ENCODE measurements at regions not wholly inside any gene's neighbourhood (a gene's known extent, or its start where the extent isn't known, plus 50 kb on each side); places are given as distances from the start of the nearest gene placed in this dataset.

DNA sequence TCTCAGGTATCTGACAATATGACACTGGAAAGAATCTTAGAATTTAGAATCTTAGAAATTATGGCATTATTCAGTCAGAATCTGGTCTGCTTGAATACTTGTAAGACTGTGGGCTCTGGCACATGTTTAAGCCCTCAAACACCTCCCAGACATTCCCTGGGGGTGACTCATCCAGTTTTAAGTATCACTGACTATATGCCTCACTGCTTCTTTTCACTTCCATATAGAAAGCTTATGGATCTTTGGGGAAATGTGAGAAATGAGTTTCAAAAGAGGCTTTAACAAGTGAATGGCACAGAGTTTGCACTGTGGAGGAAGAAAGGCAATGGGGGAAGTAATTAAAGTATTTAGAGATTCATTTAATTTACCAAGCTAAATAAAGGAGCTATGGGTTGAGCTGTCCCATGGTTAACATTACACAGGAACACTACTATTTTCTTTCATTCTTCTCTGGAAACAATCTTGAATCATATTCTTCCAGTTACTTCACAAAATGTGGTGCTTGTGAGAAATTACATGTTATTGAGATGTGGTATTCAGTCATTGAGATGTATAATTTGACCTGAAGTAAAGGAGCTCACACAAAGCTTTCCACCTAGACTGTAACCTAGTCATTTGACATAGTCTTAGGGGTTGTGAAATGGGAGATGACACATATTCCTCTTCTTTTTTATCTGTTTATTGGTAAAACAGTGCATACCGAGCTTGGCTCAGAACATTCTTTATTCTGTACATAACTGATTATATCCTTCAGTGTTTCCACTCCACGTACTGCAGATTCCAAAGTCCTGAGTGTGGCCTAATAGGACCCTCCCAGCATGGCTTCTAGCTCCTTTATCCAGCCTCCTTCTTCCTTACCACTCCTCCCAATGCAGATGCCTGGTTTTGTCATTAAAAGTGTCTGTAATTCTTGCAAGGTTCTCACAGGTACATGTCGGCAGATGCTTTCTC, 544.6 kb upstream of the NECTIN3 start:
- DNase-seq (ENCODE audit: low read depth in 2 of 2), result no peak

DNA sequence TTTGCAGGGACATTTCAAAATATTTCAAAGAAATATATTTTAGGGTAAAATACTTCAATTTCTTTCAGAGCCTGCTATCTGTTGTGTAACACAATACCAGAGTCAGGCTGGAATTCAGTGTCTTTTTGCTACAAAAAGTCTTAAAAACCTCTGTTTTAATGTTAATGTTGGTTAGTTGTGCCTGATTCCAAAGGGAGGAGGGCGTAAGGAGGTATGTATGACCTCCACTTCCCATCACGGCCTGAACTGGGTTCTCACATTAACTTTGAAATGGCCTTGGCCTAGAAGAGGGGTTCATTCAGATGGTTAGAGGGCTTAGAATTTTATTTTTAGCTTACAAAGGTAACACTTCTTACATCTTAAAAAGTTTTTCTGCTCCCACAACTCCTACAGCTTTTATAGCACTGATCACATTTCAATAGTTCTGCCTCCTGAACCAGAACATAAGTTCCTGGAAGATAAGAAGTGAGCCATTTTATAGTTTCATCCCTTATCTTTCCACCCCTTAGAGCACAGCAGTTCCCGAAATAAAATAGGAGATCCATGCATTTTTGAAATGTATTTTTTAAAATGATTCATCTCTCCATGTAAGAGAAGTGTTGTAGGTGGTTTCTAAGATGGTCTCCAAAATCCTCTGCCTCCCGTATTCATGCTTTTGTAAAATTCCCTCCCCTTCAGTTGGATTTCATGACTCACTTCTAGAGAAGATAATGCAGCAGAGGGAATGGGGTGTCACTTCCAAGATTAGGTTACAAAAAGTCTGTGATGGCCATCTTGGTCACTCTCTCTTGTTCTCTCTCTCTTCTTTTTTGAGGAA, 543.1 kb upstream of the NECTIN3 start:
- DNase-seq (ENCODE audit: low read depth in 2 of 2), result no peak

DNA sequence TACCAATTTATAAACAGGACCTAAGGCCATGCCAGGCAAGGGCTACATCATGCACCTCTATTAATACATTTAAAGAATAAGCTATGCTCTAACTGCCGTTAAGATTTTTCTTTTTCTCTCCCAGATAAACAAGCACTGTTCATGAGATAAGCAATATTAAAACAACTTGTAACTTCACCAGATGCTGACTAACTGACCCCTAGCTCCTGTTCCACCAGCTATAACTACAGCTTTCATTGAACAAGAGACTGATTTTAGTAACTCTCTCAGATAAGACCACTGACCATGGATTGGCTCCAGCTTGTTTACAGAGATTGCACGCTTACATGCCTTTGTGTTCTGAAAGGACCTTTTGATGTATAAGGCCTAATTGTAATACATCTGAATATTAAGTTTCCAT, 540.7 kb upstream of the NECTIN3 start:
- no peak for DNase-seq (ENCODE audit: low read depth in 2 of 2)

DNA sequence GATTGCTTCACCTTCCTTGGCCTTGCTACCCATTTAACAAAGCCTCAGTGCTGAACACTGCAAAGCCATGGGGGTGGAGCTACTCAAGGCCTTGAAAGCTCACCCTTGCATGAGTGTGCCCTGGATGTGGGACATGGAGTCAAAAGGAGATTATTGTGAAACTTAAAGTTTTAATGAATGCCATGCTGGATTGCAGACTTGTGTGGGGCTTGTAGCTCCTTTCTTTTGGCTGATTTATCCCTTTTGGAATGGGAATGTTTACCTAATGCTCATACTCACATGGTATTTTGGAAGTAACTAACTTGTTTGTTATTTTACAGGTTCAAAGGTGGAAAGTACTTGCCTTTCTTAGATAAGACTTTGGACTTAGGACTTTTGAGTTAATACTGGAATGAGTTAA, 538.5 kb upstream of the NECTIN3 start:
- no peak for DNase-seq (ENCODE audit: low read depth in 2 of 2)

DNA sequence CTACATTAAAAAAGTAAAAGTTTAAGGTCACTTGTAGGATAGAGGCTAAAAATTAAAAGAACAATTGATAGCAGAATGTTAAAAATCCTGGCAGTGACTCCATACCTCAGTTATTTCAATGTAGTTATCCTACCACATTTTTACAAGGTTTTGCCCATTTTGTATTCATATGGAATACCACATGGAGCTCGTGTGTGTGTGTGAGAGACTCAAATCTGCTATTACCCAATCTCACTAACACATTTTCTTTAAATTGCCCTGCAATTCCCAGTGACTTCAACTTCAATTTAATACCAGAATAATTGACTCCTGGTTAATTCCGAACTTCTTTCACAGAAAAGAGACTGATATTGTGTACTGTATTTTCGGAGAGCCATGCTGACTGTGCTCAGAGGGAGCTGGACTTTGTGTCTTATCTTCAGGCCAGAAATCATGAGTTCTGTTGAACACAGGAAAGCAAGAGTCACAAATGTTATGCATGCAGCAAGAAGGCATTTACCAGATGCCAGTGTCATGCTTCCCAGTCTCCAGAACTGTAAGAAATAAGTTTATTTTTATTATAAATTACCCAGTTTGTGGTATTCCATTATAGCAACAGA, 529.0 kb upstream of the NECTIN3 start:
- DNase-seq (ENCODE audit: low read depth in 2 of 2), result no peak

DNA sequence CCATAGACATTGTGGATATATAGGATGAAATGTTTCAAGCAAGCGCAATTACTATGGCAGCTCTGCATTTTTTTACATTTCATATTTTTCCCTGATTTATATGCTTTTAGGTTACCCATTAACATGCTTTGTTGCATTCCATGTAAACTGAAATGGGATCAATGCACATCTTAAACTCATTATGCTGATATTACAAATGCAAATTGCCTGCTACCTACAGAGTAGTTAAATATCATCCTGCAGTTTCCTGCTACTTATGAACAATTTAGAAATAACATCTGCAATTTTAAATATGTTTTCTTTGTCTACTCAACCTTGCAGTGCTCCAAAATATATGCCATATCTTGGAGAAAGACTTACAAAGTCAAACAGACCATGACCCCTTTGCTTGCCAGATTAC, 526.9 kb upstream of the NECTIN3 start:
- no peak for DNase-seq (ENCODE audit: low read depth in 2 of 2)

DNA sequence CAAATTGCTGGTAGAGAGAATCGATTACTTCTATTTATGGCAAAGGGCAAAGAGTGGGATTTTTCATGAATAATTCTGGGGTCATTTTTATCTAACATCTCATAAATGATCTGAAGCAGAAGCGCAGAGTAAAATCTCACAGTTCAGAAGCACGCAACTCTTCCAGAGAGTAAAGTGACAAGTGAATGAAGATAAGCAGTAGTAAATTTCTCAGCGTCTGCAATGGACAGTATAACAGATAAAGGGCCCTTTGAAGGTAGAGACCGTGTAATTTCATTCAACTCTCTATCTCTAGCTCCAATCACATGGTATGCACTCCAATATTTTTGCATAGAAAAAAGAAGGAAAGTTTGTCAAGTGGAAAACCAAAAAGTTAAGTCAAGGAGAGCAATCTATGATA, 521.1 kb upstream of the NECTIN3 start:
- no peak for DNase-seq (ENCODE audit: low read depth in 2 of 2)

DNA sequence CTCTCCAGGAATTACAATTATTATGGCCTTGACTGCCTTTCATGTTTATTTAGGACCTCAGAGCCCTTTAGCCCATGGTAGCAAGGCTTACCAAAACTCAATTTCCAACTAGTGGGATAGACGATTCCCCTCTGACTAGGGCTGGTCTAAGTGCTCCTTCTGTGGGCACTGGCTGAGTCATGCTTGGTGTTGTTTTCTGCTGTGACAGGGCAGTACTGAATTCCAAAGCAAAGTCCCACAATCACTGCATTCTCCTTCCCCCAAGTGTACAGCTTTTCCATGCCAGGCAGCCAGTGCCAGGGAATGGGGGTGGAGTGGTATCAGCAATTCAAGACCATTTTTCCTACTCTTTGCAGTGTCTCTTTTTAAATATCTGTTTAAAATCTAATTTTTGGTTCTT, 509.0 kb upstream of the NECTIN3 start:
- no peak for DNase-seq (ENCODE audit: low read depth in 2 of 2)

DNA sequence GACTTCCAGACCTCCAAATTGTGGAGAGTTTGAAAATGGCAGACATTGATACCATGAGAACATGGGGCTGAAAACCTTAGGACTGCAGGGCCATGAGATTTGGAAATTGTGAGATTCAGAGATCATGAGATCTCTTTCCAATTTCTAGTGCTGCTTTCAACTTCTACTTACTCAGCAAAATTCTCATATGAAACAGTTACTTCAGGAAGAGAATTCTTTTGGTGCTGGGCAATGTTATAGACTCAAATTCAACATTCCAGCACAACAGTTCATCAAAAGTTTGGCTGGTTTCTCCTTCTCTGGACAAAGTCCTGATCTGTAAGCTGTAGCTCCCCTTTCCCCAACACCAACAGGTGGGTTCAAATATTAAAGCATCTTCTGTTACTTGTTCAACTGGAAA, 506.9 kb upstream of the NECTIN3 start:
- DNase-seq (ENCODE audit: low read depth in 2 of 2), result no peak

DNA sequence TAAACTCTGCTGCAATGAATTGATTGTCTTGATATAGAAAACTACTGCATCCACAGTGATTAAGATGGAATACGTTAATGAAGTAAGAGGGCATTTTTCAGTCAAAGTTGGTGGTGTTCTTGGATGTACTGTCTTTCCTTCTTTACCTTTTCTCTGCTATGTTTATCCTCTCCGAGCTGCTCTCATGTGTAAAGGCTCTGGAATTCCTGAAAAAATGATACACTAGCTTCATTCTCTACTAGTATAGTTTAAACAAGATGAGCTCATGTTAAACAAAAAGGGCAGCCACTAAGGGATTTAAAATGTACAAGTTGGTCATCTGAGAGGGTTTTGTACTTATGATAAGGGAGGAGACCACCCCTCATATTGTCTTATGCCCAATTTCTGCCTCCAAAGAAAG, 504.6 kb upstream of the NECTIN3 start:
- DNase-seq (ENCODE audit: low read depth in 2 of 2), result no peak

DNA sequence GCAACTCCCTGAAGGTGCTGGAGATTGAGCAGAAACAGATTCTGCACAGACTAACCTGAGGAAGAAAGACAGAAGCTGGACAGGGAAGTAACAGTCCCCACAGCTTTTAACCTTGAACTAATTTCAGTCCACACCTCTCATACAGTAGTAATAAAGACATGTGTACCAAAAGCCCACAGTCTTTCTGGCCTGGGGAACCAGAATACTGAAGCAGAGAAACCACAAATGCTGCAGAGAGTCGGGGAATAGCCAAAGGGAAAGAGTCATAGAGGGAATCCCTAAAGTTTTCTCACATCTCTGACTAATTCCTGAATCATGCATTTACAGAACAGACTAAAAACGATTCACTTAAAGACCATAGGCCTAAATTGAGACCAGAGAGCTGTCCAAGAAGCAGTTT, 503.4 kb upstream of the NECTIN3 start:
- DNase-seq (ENCODE audit: low read depth in 2 of 2), result no peak

DNA sequence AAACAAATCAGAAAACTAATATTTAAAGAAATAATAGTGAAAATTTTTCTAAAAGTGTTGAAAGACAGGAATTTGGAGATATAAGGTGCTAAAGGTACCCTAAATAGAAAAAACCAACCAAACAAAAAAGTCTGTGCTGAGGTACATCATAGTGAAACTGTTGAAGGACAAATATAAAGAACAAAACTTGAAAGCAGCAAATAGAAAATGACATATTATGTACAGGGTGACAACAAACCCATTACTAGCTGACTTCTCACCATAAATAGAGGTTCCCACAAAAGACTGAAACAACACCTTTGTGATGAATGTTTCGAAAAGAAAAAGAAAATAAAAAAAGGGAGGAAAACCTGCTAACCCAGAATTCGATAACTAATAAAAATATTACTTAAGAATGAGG, 502.5 kb upstream of the NECTIN3 start:
- DNase-seq (ENCODE audit: low read depth in 2 of 2), result no peak

DNA sequence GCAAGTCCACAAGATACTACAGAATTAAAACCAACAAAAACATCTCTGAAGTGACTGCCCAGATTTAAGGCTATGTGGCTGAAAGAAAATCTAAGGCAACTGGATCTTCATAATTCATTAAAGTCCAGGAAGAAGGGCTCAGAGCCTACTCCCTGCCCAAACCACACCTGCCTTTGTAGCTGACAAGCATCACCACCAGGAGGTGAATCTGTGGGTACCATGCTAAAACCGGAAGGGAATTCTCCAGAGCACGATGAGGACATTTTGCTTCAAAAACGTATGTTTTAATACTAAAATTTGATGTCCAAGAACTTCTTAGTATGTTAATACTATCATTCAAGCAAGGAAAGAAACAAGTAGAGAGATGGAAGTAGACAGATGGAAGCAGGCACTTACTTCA, 495.9 kb upstream of the NECTIN3 start:
- DNase-seq (ENCODE audit: low read depth in 2 of 2), result no peak

DNA sequence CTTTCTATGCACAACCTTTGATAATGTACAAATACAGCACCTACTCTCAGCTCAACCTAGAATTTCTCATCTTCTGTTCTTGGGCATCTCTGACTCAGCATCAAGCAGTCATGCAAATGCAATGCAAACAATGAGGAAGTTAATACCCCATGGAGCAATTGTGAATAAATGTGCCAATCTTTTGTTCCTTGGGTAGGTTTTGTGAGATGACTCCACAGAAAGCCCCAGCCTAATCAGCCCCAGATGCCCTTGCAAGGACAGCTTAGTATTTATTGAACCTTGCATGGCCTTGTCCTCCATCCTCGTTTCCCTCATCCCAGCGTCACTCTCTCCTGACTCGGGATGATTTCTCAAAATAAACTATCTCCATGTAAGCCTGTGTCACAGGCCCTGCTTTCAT, 494.7 kb upstream of the NECTIN3 start:
- no peak for DNase-seq (ENCODE audit: low read depth in 2 of 2)

DNA sequence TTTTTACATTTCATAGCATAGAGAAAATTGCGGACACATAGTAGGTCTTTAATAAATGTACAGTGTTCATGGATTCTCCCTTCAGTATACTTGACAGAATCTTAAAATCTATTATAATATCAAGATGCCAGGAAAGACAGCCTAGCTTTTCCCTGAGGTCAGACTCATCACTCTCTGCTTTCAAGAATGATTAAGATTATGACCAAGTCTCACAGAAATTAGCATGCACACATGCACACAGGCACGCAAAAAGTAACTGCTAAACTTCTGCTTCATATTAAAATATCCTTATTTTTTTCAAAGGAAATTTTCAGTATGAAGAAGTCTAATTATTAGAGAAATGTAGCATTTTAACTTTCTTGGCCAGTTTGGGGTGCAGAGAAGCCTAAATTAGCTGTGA, 493.8 kb upstream of the NECTIN3 start:
- DNase-seq (ENCODE audit: low read depth in 2 of 2), result no peak

DNA sequence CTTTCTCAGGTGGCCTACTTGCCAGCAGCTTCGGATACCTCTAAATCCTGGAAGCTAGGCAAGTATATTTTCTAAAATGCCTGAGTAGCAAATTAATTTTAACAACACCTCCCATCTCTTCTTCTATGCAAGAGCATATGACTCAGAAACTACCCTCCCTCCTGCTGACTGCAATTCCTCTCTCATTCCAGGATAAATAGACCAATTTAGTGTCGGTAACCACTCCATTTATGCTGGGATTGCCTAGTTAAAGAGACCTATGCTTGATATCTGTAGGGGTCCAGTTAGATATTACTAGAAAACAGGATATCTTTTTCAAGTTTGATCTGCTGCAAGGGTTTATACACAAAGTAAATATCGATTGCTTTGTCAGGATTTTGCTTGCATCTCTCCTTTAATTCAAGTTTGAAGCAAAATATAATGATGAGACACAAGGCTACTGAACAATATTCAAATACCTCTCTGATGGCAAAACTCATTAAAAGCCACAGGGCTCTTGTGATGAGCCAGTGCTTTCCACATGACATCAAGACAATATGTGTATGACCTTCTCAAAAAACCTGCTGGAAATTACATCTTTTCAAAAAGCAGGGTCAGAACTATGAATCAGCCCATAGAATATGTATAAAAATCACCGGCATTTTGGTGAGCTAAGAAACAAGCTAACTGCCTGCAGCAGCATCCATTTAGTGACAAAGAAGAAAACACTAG, 491.6 kb upstream of the NECTIN3 start:
- DNase-seq (ENCODE audit: low read depth in 2 of 2), result no peak

DNA sequence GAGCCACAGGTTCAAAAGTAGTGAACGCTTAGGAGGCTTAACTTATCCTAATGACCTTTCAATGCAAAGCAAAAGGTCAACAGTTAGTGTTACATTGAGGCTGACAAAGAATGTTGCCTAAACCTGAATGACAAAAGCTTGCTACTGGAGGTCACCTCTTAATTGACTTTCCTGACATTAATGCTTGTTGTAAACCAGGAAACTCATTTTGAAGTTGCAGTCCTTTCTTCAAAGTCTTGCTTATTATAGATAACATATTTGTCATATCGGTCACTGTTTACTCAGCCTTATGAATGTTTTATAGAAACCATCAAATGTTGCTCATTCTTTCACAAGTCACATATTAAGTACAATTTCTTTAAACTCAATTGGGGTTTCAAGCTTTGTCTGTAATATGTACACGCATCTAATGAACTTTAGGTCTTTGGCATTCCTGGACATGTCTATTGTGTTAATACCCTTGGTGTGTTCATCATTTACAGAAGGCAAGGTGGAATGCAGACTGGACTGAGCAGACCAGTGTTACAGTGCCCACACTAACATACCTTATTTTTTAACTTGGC, 488.2 kb upstream of the NECTIN3 start:
- no peak for DNase-seq (ENCODE audit: low read depth in 2 of 2)

DNA sequence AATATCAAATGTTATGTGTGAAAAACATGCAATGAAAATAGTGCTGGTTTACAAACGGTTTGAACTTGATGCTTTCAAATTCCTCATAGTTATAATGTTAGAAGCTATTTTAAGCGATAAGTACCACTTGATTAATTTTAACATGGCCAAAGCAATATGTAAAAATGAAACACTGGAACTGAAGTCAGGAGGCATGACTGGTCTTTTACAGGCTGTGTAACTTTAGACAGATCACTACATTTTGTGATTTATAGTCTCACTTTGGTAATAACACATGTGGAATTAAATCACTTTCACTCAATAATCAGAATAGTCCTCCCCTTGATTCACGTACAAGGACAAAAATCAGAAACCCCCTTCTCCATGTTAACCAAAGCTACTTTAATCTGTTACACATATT, 482.7 kb upstream of the NECTIN3 start:
- no peak for DNase-seq (ENCODE audit: low read depth in 2 of 2)

DNA sequence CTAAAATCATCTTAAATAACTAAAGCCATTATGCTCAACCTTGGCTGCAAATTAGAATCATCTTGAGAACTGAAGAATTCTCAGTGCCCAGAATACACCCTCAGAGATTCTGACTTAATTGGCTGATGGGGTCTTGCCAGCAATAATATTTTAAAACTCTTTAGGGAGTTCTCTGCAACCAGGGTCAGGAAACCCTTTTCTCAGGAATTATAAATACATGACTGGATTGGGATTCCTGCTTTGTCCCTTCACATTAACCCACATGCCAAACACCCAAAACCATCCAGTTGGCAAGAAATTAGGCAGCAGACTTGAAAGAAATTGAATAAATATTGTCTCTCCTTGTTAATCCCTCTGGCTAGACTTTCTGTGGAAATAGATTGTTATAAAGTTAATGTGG, 482.3 kb upstream of the NECTIN3 start:
- no peak for DNase-seq (ENCODE audit: low read depth in 2 of 2)

DNA sequence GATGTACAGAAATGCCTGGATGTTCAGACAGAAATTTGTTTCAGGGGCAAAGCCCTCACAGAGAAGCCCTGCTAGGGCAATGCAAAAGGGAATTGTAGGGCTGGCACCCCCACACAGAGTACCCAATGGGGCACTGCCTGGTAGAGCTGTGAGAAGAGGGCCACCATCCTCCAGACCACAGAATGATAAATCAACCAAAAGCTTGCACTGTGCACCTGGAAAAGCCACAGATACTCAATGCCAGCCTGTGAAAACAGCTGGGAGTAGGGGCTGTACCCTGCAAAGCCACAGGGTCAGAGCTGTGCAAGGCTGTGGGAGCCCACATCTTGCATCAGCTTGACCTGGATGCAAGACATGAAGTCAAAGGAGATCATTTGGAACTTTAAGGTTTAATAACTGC, 477.9 kb upstream of the NECTIN3 start:
- no peak for DNase-seq (ENCODE audit: low read depth in 2 of 2)

DNA sequence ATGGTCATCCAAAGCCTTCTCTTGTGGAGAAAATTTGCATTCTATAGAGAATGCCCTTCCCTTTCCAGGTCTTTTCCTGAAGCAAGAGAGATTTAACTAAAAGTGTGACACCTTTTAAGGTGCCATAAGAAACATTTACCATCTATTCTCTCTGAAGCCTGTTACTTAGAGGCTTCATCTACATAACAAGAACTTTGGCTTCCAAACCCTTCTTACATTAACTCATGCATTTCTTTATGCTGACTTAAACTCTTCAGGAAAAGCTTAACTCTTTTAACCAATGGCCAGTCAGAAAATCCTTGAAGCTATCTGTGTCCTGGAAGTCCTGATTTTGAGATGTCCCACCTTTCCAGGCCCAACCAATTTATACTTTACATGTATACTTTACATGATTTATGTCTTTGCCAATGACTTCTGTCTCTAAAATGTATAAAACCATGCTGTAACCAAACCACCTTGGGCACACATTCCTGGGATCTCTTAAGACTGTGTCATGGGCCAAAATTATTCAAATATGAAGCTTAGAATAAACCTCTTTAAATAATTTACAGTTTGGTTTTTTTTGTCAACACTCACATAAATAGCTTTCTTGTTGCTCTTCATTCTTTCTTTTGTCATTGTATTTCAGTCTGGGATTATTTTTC, 472.6 kb upstream of the NECTIN3 start:
- no peak for DNase-seq (ENCODE audit: low read depth in 2 of 2)
